Neural cell (in vitro differentiated cells): ENCODE measurements at regions not wholly inside any gene's neighbourhood (a gene's known extent, or its start where the extent isn't known, plus 50 kb on each side); places are given as distances from the start of the nearest gene placed in this dataset.

Source experiments
- H2AFZ ChIP-seq: fragments of 200-600, 300-800 bp; sonication (generic), shearing (Covaris generic); 2 replicates; pipeline ENCODE4 v1.6.0; 2014; ENCODE audit warnings: low read depth, mild to moderate bottlenecking, antibody characterized with exemption, low read length, moderate library complexity
- H3F3A ChIP-seq: fragments of 200-600 bp; shearing (Covaris generic); 2 replicates; pipeline ENCODE4 v1.6.1; 2016; ENCODE audit warnings: mild to moderate bottlenecking, moderate library complexity, mixed read lengths, antibody characterized with exemption, low read length; ENCODE audit not compliant: insufficient read depth, poor library complexity, severe bottlenecking
- H3K27ac ChIP-seq: fragments of 200-600, 300-800 bp; sonication (generic), shearing (Covaris generic); 2 replicates; pipeline ENCODE4 v1.5.1; 2014; ENCODE audit warnings: mild to moderate bottlenecking, low read length, moderate library complexity
- H3K27me3 ChIP-seq: fragments of 300-800, 200-600 bp; sonication (generic), shearing (Covaris generic); 2 replicates; pipeline ENCODE4 v1.6.0; 2014; ENCODE audit warnings: mild to moderate bottlenecking, low read depth, low read length, moderate library complexity; ENCODE audit not compliant: insufficient read depth
- H3K36me3 ChIP-seq: fragments of 300-800, 200-600 bp; sonication (generic), shearing (Covaris generic); 2 replicates; pipeline ENCODE4 v1.5.1; 2014; ENCODE audit warnings: mild to moderate bottlenecking, antibody characterized with exemption, low read length, moderate library complexity; ENCODE audit not compliant: insufficient read depth
- H3K4me2 ChIP-seq: fragments of 300-800, 200-600 bp; sonication (generic), shearing (Covaris generic); 2 replicates; pipeline ENCODE4 v1.6.0; 2014; ENCODE audit warnings: mild to moderate bottlenecking, low read length
- H3K4me3 ChIP-seq: fragments of 300-800, 200-600 bp; sonication (generic), shearing (Covaris generic); 2 replicates; pipeline ENCODE4 v1.5.1; 2014; ENCODE audit warnings: mild to moderate bottlenecking, low read length, moderate library complexity
- H3K79me2 ChIP-seq: fragments of 200-600 bp; shearing (Covaris generic); replicated peaks from 2 replicates; pipeline ENCODE4 v1.6.0; 2014; ENCODE audit warnings: mild to moderate bottlenecking, low read length, moderate library complexity; ENCODE audit not compliant: insufficient read depth
- H3K9ac ChIP-seq: fragments of 300-800, 200-600 bp; sonication (generic), shearing (Covaris generic); 2 replicates; pipeline ENCODE4 v1.6.1; 2016; ENCODE audit warnings: mild to moderate bottlenecking, low read length, mixed read lengths
- H3K9me2 ChIP-seq: fragments of 200-600 bp; shearing (Covaris generic); 2 replicates; pipeline ENCODE4 v1.6.1; 2016; ENCODE audit warnings: mild to moderate bottlenecking, low read length, mixed read lengths; ENCODE audit not compliant: insufficient read depth
- H3K9me3 ChIP-seq: fragments of 200-600, 300-800 bp; sonication (generic), shearing (Covaris generic); 2 replicates; pipeline ENCODE4 v1.6.1; 2016; ENCODE audit warnings: mild to moderate bottlenecking, mixed run types, low read length, moderate library complexity, mixed read lengths
- H4K20me1 ChIP-seq: fragments of 200-600 bp; shearing (Covaris generic); 2 replicates; pipeline ENCODE4 v1.6.1; 2016; ENCODE audit warnings: mild to moderate bottlenecking, mixed run types; ENCODE audit not compliant: insufficient read depth
- EP300 ChIP-seq: fragments of 450-650 bp; conservative IDR thresholded peaks from 2 replicates; pipeline ENCODE4 v1.6.1; 2014; ENCODE audit warnings: antibody characterized with exemption, mild to moderate bottlenecking, moderate library complexity; ENCODE audit not compliant: poor library complexity, severe bottlenecking
- EZH2 ChIP-seq: fragments of 200-600, 300-800 bp; shearing (Covaris generic), sonication (generic); IDR thresholded peaks from 2 replicates; pipeline ENCODE4 v1.6.1; 2014; ENCODE audit warnings: antibody characterized with exemption, low read length, borderline replicate concordance, mild to moderate bottlenecking; ENCODE audit not compliant: insufficient read depth, poor library complexity, severe bottlenecking
- MXI1 ChIP-seq: fragments of 450-650 bp; conservative IDR thresholded peaks from 2 replicates; pipeline ENCODE4 v1.6.1; 2014; ENCODE audit warnings: antibody characterized with exemption, mild to moderate bottlenecking; ENCODE audit not compliant: poor library complexity, severe bottlenecking
- SMC3 ChIP-seq: fragments of 450-650 bp; conservative IDR thresholded peaks from 2 replicates; pipeline ENCODE4 v1.6.1; 2014; ENCODE audit warnings: antibody characterized with exemption, mild to moderate bottlenecking, moderate library complexity; ENCODE audit not compliant: poor library complexity
- TAF1 ChIP-seq: IDR thresholded peaks from 2 replicates; pipeline ENCODE4 v1.6.1; 2012; ENCODE audit warnings: low read depth
- TF ChIP-seq, protein P1 (sequence below): fragments of 450-650 bp; IDR thresholded peaks from 2 replicates; pipeline ENCODE4 v1.5.1; 2014; ENCODE audit warnings: antibody characterized with exemption, mild to moderate bottlenecking, moderate library complexity; ENCODE audit not compliant: poor library complexity, severe bottlenecking
- TF ChIP-seq, protein P2 (sequence below): IDR thresholded peaks from 2 replicates; pipeline ENCODE4 v1.6.1; 2012; ENCODE audit warnings: borderline replicate concordance

- Histone ChIP-seq H3K4me2 (no peak overlapping the region), H3K9ac (no peak overlapping the region), H4K20me1 (no peaks in the 10 kb centered on the region), H3K27ac (no peak overlapping the region), H3F3A (no peaks in the 10 kb centered on the region), H3K4me3 (no peak overlapping the region), H3K27me3 (no peaks in the 10 kb centered on the region), H3K9me3 (no peaks in the 10 kb centered on the region), H3K36me3 (no peaks in the 10 kb centered on the region), H3K9me2 (no peaks in the 10 kb centered on the region), H3K79me2 (no peaks in the 10 kb centered on the region), H2AFZ (no peak overlapping the region)
- no peak for TF ChIP-seq EP300
Measured at GRCh38 chr2:238706673-238707072, 141.2 kb upstream of the TWIST2 start.

DNA sequence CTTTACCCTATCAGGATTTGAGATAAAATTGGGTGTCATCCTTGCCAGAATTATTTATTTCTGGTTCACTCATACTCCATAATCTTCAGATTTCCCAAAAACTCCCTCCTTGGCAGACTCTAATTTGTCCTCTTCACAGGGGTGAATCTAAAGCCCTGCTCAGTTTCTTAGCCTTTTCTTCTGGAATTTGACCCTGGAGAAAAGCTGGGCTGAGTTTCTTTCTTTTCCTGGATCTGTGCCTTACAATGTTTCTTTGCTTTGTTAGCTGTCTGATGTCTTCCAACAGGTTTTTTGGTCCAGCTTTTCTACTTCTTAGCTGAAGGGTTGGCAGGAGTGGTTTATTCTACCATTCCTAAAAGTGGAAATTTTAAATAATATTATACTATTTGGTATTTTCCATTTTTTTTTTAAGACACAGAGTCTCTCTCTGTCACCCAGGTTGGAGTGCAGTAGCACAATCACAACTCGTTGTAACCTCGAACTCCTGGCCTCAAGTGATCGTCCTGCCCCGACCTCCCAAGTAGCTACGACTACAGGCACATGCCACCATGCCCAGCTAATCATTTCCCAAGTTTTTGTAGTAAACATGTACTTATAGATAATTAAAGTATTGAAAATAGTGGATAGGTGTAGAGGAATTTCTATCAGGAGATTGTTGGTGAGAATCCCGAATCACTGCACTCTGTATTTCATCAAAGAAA, 138.4 kb upstream of the TWIST2 start:
- no peaks in the 10 kb centered on the region for H3F3A ChIP-seq
- H3K4me2 ChIP-seq = no peak overlapping the region
- H3K27ac ChIP-seq = no peak overlapping the region
- TF ChIP-seq SMC3 = no peak
- no peak for TF ChIP-seq EZH2
- no peak for TF ChIP-seq TAF1
- TF ChIP-seq, protein P1, sequence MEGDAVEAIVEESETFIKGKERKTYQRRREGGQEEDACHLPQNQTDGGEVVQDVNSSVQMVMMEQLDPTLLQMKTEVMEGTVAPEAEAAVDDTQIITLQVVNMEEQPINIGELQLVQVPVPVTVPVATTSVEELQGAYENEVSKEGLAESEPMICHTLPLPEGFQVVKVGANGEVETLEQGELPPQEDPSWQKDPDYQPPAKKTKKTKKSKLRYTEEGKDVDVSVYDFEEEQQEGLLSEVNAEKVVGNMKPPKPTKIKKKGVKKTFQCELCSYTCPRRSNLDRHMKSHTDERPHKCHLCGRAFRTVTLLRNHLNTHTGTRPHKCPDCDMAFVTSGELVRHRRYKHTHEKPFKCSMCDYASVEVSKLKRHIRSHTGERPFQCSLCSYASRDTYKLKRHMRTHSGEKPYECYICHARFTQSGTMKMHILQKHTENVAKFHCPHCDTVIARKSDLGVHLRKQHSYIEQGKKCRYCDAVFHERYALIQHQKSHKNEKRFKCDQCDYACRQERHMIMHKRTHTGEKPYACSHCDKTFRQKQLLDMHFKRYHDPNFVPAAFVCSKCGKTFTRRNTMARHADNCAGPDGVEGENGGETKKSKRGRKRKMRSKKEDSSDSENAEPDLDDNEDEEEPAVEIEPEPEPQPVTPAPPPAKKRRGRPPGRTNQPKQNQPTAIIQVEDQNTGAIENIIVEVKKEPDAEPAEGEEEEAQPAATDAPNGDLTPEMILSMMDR = no peak
- TF ChIP-seq MXI1 = no peak
- TF ChIP-seq, protein P2, sequence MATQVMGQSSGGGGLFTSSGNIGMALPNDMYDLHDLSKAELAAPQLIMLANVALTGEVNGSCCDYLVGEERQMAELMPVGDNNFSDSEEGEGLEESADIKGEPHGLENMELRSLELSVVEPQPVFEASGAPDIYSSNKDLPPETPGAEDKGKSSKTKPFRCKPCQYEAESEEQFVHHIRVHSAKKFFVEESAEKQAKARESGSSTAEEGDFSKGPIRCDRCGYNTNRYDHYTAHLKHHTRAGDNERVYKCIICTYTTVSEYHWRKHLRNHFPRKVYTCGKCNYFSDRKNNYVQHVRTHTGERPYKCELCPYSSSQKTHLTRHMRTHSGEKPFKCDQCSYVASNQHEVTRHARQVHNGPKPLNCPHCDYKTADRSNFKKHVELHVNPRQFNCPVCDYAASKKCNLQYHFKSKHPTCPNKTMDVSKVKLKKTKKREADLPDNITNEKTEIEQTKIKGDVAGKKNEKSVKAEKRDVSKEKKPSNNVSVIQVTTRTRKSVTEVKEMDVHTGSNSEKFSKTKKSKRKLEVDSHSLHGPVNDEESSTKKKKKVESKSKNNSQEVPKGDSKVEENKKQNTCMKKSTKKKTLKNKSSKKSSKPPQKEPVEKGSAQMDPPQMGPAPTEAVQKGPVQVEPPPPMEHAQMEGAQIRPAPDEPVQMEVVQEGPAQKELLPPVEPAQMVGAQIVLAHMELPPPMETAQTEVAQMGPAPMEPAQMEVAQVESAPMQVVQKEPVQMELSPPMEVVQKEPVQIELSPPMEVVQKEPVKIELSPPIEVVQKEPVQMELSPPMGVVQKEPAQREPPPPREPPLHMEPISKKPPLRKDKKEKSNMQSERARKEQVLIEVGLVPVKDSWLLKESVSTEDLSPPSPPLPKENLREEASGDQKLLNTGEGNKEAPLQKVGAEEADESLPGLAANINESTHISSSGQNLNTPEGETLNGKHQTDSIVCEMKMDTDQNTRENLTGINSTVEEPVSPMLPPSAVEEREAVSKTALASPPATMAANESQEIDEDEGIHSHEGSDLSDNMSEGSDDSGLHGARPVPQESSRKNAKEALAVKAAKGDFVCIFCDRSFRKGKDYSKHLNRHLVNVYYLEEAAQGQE = no peak
- no peaks in the 10 kb centered on the region for H3K27me3 ChIP-seq
- no peaks in the 10 kb centered on the region for H3K9me2 ChIP-seq
- H3K4me3 ChIP-seq = no peak overlapping the region
- no peaks in the 10 kb centered on the region for H4K20me1 ChIP-seq
- H3K36me3 ChIP-seq = no peaks in the 10 kb centered on the region
- H3K79me2 ChIP-seq = no peaks in the 10 kb centered on the region
- H2AFZ ChIP-seq = no peak overlapping the region
- no peaks in the 10 kb centered on the region for H3K9me3 ChIP-seq
- H3K9ac ChIP-seq = no peak overlapping the region
